ENCODE measurements at regions not wholly inside any gene's neighbourhood (a gene's known extent, or its start where the extent isn't known, plus 50 kb on each side); places are given as distances from the start of the nearest gene placed in this dataset.

DNA sequence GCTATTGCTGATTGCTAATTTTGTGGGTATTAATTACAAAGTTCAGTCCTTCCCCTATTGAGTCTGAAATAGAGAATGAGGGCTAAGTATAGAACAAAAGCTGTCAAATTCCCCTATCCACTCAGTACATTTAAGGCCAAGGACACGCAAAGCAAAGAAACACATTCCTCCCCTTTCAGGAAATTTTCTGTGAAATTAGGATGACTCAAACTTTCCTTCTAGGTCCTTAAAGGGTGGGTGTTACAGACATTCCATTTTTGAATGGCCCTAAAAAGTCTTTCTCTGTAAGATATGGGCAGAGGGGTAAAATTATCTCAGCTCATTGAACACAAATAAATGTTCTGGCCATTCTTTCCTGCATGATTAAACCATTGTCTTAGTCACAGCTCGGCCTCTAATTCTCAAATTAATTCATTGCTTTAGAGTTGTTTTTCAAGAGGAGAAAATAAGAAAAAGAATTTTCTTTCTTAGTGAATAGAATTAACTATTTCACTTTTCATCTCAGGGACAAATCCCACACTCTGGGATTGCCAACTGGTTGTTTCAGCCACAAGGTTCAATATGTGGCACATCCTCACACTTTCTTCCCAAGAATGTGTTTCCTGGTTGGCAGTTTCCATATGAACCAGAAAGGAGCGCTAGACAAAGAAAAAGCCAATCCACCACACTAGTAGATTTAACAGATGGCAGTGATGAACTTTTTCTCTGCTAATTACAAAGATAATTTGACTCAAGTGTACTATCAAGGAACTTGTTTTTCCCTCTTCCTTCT lies 424.1 kb downstream of the ZNF385D start:
- no peaks in the 10 kb centered on the region for H3K9me2 ChIP-seq (ENCODE audit: insufficient read depth)
- peaks cover 10% of the 10 kb centered on the region; the same call in 2 of the 3 replicates for H3K4me1 Mint-ChIP-seq
- no peak overlapping the region for H3K27ac ChIP-seq (ENCODE audit: low read depth)
- H3K4me2 ChIP-seq, result no peak overlapping the region
- no peaks in the 10 kb centered on the region for H3F3A ChIP-seq (replicated peaks; ENCODE audit: low read depth)
- H3K4me3 ChIP-seq, result no peak overlapping the region
- H3K27ac Mint-ChIP-seq, result no peak overlapping the region; the same call in 1 of the 2 replicates
- H3K79me2 ChIP-seq (replicated peaks; ENCODE audit: insufficient read depth), result no peaks in the 10 kb centered on the region
- H3K36me3 Mint-ChIP-seq (ENCODE audit: low read depth), result no peaks in the 10 kb centered on the region
- no peaks in the 10 kb centered on the region for H3K27me3 ChIP-seq (ENCODE audit: insufficient read depth)
- no peak overlapping the region for H2AFZ ChIP-seq
- ATAC-seq (no peak), DNase-seq (ENCODE audit: low spot score) (no peak)
- no peaks in the 10 kb centered on the region for H3K27me3 Mint-ChIP-seq (ENCODE audit: insufficient read depth, low read depth, poor library complexity)
- H4K20me1 ChIP-seq (replicated peaks; ENCODE audit: insufficient read depth), result no peaks in the 10 kb centered on the region
- TF ChIP-seq STAT1 (IDR thresholded peaks at IDR 0.05; ENCODE audit: unreplicated experiment) (no peak), ZNF462 (CRISPR knock-in tag; IDR thresholded peaks at IDR 0.05) (no peak), ZNF114 (CRISPR knock-in tag; IDR thresholded peaks at IDR 0.05) (no peak), EZH2phosphoT487 (IDR thresholded peaks at IDR 0.05; ENCODE audit: unreplicated experiment) (no peak), CREB1 (CRISPR knock-in tag; IDR thresholded peaks at IDR 0.05; ENCODE audit: low read depth) (no peak), ZNF331 (CRISPR knock-in tag; IDR thresholded peaks at IDR 0.05; ENCODE audit: low read depth) (no peak), JUNB (IDR thresholded peaks at IDR 0.05; ENCODE audit: unreplicated experiment) (no peak), POLR2AphosphoS5 (IDR thresholded peaks at IDR 0.05; ENCODE audit: low read depth) (no peak), NANOG (IDR thresholded peaks at IDR 0.05; ENCODE audit: borderline replicate concordance) (no peak), EZH2 (IDR thresholded peaks at IDR 0.05; ENCODE audit: low read depth, unreplicated experiment) (no peak), CTCF (conservative IDR thresholded peaks at IDR 0.05; ENCODE audit: low read depth in 2 of 2) (no peak)
- TF ChIP-seq, protein P1, sequence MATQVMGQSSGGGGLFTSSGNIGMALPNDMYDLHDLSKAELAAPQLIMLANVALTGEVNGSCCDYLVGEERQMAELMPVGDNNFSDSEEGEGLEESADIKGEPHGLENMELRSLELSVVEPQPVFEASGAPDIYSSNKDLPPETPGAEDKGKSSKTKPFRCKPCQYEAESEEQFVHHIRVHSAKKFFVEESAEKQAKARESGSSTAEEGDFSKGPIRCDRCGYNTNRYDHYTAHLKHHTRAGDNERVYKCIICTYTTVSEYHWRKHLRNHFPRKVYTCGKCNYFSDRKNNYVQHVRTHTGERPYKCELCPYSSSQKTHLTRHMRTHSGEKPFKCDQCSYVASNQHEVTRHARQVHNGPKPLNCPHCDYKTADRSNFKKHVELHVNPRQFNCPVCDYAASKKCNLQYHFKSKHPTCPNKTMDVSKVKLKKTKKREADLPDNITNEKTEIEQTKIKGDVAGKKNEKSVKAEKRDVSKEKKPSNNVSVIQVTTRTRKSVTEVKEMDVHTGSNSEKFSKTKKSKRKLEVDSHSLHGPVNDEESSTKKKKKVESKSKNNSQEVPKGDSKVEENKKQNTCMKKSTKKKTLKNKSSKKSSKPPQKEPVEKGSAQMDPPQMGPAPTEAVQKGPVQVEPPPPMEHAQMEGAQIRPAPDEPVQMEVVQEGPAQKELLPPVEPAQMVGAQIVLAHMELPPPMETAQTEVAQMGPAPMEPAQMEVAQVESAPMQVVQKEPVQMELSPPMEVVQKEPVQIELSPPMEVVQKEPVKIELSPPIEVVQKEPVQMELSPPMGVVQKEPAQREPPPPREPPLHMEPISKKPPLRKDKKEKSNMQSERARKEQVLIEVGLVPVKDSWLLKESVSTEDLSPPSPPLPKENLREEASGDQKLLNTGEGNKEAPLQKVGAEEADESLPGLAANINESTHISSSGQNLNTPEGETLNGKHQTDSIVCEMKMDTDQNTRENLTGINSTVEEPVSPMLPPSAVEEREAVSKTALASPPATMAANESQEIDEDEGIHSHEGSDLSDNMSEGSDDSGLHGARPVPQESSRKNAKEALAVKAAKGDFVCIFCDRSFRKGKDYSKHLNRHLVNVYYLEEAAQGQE (IDR thresholded peaks at IDR 0.05; ENCODE audit: unreplicated experiment), result no peak
- TF ChIP-seq, protein P2, sequence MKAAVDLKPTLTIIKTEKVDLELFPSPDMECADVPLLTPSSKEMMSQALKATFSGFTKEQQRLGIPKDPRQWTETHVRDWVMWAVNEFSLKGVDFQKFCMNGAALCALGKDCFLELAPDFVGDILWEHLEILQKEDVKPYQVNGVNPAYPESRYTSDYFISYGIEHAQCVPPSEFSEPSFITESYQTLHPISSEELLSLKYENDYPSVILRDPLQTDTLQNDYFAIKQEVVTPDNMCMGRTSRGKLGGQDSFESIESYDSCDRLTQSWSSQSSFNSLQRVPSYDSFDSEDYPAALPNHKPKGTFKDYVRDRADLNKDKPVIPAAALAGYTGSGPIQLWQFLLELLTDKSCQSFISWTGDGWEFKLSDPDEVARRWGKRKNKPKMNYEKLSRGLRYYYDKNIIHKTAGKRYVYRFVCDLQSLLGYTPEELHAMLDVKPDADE (IDR thresholded peaks at IDR 0.05), result no peak
- no peak overlapping the region for H3K4me3 Mint-ChIP-seq
- H3K9me3 Mint-ChIP-seq, result no peaks in the 10 kb centered on the region
- H3K4me1 ChIP-seq (ENCODE audit: insufficient read depth), result peaks cover 5% of the 10 kb centered on the region; the same call in 1 of the 2 replicates
- H3K36me3 ChIP-seq (ENCODE audit: insufficient read depth), result no peaks in the 10 kb centered on the region
